ENCODE measurements at regions not wholly inside any gene's neighbourhood (a gene's known extent, or its start where the extent isn't known, plus 50 kb on each side); places are given as distances from the start of the nearest gene placed in this dataset.
"Not testable (repeated sequence)": the region's sequence is repeated elsewhere in the genome, so short reads cannot be mapped to it uniquely, and the experiment has no call there.

GRCh38 chr10:101280511-101280910 is 51.2 kb upstream of the LBX1 start:
- Histone ChIP-seq H3K4me1 (no peaks in the 10 kb centered on the region), H4K20me1 (peaks cover 21% of the 10 kb centered on the region), H3K4me2 (no peak overlapping the region), H3K27ac (no peak overlapping the region), H3K9ac (no peak overlapping the region), H3K36me3 (no peaks in the 10 kb centered on the region), H3K4me3 (no peak overlapping the region), H3K27me3 (peaks cover 40% of the 10 kb centered on the region), H3K9me3 (peaks cover 11% of the 10 kb centered on the region; the same call in 1 of the 2 replicates)
- TF ChIP-seq Cebpa-rat (IDR thresholded peaks at IDR 0.05) = no peak

GRCh38 chr10:101280921-101281320 is 51.7 kb upstream of the LBX1 start:
- H3K4me3 ChIP-seq, H3K4me2 ChIP-seq, H3K4me1 ChIP-seq, H3K27ac ChIP-seq, H3K36me3 ChIP-seq, H3K9ac ChIP-seq: not testable (repeated sequence)
- Histone ChIP-seq H3K27me3 (peaks cover 44% of the 10 kb centered on the region), H4K20me1 (peaks cover 22% of the 10 kb centered on the region), H3K9me3 (peaks cover 12% of the 10 kb centered on the region; the same call in 1 of the 2 replicates)

DNA sequence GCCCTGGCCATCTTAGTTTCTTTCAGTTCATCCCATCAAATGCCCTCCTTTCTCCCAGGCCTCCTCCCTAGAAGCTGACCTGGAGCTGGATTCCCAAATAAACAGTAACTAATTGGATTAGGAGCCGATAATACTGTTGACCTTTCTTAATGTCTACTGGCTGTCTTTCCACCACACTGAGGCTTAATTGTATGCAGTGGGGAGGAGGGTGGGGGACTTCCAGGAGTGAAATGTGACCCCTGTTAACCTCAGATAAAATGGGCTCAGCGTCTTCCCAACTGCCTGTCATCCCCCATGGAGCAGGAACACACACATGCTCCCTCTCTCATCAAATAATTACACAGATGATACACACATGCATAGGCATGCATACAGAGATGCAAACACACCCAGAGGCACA is 53.7 kb upstream of the LBX1 start:
- no peak overlapping the region for H3K9ac ChIP-seq
- H3K4me1 ChIP-seq = no peaks in the 10 kb centered on the region
- peaks cover 22% of the 10 kb centered on the region for H4K20me1 ChIP-seq
- H3K27ac ChIP-seq = no peak overlapping the region
- H3K27me3 ChIP-seq = peaks cover 64% of the 10 kb centered on the region
- peaks cover 12% of the 10 kb centered on the region; the same call in 1 of the 2 replicates for H3K9me3 ChIP-seq
- no peaks in the 10 kb centered on the region for H3K36me3 ChIP-seq
- H3K4me2 ChIP-seq = no peak overlapping the region
- TF ChIP-seq Cebpa-rat (IDR thresholded peaks at IDR 0.05) = no peak
- H3K4me3 ChIP-seq = no peak overlapping the region

DNA sequence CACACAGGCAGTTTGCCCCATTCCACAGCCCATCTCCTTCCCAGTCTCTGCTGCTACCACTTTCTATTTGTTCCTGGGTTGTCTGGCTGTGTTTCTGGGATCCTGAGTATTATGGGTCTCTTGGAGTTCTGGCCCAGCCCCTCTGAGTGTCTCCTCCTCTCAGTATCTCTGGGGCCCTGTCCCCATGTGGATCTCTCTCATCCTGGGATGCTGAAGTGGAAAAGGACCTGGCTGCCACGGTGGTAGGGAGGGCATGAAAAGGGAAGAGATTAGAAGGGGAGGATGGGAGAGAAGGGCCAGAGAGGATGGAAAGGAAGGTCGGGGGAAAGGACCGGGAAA is 54.5 kb upstream of the LBX1 start:
- H3K9me3 ChIP-seq = peaks cover 12% of the 10 kb centered on the region; the same call in 1 of the 2 replicates
- peaks cover 72% of the 10 kb centered on the region for H3K27me3 ChIP-seq
- H3K27ac ChIP-seq = no peak overlapping the region
- no peaks in the 10 kb centered on the region for H3K36me3 ChIP-seq
- no peak for TF ChIP-seq Cebpa-rat (IDR thresholded peaks at IDR 0.05)
- no peak overlapping the region for H3K9ac ChIP-seq
- no peak overlapping the region for H3K4me3 ChIP-seq
- H3K4me1 ChIP-seq = no peaks in the 10 kb centered on the region
- H3K4me2 ChIP-seq = no peak overlapping the region
- peaks cover 29% of the 10 kb centered on the region for H4K20me1 ChIP-seq

- Histone ChIP-seq H4K20me1 (peaks cover 34% of the 10 kb centered on the region), H3K4me2 (no peak overlapping the region), H3K4me1 (no peaks in the 10 kb centered on the region), H3K36me3 (no peaks in the 10 kb centered on the region), H3K9me3 (peaks cover 12% of the 10 kb centered on the region; the same call in 1 of the 2 replicates), H3K9ac (no peak overlapping the region), H3K27ac (no peak overlapping the region), H3K4me3 (no peak overlapping the region), H3K27me3 (peaks cover 77% of the 10 kb centered on the region)
- no peak for TF ChIP-seq Cebpa-rat (IDR thresholded peaks at IDR 0.05)
Measured at GRCh38 chr10:101284101-101284743, 55.0 kb upstream of the LBX1 start.

GRCh38 chr10:101284744-101285463 is 55.6 kb upstream of the LBX1 start:
- Histone ChIP-seq H3K27ac (no peak overlapping the region), H3K36me3 (no peaks in the 10 kb centered on the region), H3K4me1 (peaks cover 3% of the 10 kb centered on the region; the same call in 1 of the 2 replicates), H3K4me2 (no peak overlapping the region), H3K27me3 (peaks cover 84% of the 10 kb centered on the region), H3K9ac (no peak overlapping the region), H3K4me3 (no peak overlapping the region), H4K20me1 (peaks cover 40% of the 10 kb centered on the region), H3K9me3 (peaks cover 12% of the 10 kb centered on the region; the same call in 1 of the 2 replicates)
- no peak for TF ChIP-seq Cebpa-rat (IDR thresholded peaks at IDR 0.05)

DNA sequence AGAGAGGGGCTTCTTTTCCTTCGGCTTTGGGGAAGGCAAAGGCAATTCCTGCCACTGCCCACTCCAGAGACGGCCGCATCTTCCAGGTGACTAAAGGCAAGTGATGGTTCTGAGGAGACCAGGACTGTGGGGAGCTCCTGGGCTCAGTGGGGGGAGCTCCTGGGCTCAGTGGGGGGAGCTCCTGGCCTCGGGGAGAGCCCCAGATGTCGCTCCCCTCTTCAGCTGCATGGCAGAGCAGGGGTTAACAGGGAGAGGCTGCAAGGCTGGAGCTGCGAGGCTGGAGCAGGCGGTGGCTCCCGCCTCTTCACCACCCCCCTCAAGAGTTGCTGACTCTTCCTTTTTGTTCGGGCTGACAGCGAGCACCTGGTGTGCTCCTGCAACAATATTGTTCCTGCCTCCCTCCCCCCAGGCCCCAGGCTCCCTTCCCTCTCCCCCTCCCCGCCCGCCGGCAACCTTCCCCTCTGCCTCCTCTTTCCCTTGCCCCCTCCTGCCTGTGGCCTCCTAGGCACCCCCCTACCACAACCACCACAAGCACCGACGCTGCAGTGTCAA is 56.3 kb upstream of the LBX1 start:
- Histone ChIP-seq H3K4me1 (peaks cover 8% of the 10 kb centered on the region; the same call in 1 of the 2 replicates), H3K27me3 (peaks cover 91% of the 10 kb centered on the region), H3K4me2 (no peak overlapping the region), H3K9ac (no peak overlapping the region), H4K20me1 (peaks cover 47% of the 10 kb centered on the region), H3K36me3 (no peaks in the 10 kb centered on the region), H3K4me3 (no peak overlapping the region), H3K27ac (no peak overlapping the region), H3K9me3 (peaks cover 12% of the 10 kb centered on the region; the same call in 1 of the 2 replicates)
- TF ChIP-seq Cebpa-rat (IDR thresholded peaks at IDR 0.05) = no peak

- no peak for TF ChIP-seq Cebpa-rat (IDR thresholded peaks at IDR 0.05)
- Histone ChIP-seq H3K9me3 (peaks cover 12% of the 10 kb centered on the region; the same call in 1 of the 2 replicates), H3K4me2 (no peak overlapping the region), H3K27me3 (peaks cover 99% of the 10 kb centered on the region), H3K4me1 (peaks cover 12% of the 10 kb centered on the region), H3K27ac (no peak overlapping the region), H3K9ac (no peak overlapping the region), H3K36me3 (no peaks in the 10 kb centered on the region), H4K20me1 (peaks cover 56% of the 10 kb centered on the region), H3K4me3 (no peak overlapping the region)
Measured at GRCh38 chr10:101286248-101287046, 57.2 kb upstream of the LBX1 start.

DNA sequence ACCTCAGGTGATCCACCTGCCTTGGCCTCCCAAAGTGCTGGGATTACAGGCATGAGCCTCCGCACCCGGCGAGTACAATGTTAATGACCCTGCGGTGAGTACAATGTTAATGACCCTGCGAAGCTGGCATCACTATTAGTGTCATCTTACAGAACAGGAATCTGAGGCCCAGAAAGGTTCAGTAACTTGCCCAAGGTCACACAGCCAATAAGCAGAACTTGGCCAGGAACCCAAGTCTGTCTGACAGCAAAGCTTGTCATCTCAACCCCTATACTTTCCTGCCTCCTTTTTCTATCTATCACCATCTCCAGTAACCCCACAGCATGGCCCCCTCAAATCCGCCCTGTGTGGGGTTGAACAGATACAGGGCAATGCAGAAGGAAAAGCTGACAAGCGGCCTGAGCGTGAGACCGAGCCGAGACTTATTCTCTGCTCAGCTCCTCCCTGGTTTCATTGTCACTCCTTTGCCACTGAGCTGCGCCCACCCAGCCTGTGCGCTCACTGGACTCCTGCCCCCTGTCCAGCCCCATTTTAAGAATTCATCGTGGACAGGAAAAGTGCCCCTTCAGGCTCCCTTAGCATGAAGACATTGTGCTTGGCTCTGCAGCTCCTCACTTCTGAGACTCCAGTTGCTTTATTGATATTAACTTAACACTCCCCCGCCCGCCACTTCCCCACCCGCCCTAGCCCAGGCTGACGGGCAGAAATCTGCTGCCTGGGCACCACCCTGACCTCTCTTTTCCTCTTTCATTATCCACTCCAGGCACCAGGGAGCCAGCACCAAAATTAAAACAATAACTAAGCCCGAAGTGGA is 58.1 kb upstream of the LBX1 start:
- H3K36me3 ChIP-seq = no peaks in the 10 kb centered on the region
- no peak overlapping the region for H3K9ac ChIP-seq
- no peak overlapping the region for H3K4me2 ChIP-seq
- H3K27ac ChIP-seq = no peak overlapping the region
- H3K4me1 ChIP-seq = peaks cover 19% of the 10 kb centered on the region
- no peak for TF ChIP-seq Cebpa-rat (IDR thresholded peaks at IDR 0.05)
- H3K27me3 ChIP-seq = peaks cover 100% of the 10 kb centered on the region
- peaks cover 12% of the 10 kb centered on the region; the same call in 1 of the 2 replicates for H3K9me3 ChIP-seq
- H3K4me3 ChIP-seq = no peak overlapping the region
- H4K20me1 ChIP-seq = peaks cover 63% of the 10 kb centered on the region

All from BLaER1 (cell line).